NCI-H510A (cell line): ENCODE measurements at regions not wholly inside any gene's neighbourhood (a gene's known extent, or its start where the extent isn't known, plus 50 kb on each side); places are given as distances from the start of the nearest gene placed in this dataset.
"Not testable (repeated sequence)": the region's sequence is repeated elsewhere in the genome, so short reads cannot be mapped to it uniquely, and the experiment has no call there.

ENCODE experiments used
- DNase-seq: peaks from one replicate; lab custom pipeline; 2025; lab: John Stamatoyannopoulos, UW

DNA sequence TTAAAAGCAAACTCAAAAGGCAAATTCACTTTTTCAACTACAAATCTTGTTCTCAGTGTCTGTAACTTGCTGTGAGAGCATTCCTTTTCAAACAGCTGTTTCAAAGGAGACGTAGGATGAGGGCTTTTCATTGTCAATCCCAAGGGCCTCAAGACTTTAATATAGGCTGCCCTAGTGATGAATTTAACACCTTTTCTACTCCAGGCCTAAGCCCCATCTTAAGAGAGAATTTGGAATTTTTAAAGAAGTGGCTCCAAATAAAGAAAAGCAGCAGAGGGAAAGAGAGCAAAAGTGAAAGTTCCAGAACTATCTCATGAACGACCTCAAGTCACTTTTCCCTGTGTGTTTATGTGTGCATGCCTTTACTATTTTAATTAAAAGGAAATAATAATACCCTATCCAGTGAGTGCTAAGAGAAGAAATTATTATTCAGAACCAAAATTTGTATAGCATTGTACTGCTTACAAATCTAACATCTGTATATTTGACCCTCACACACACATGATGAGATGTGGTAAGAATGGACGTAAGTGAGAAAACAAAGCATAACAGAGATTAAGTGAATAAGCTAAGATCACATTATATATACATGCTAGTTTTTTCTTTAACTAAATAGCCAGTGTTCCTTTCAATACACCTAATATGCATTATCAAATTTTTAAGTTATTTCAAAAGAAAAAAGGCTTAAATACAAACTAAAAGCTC is 196.4 kb downstream of the VGLL3 start:
- no peak for DNase-seq

- DNase-seq, result no peak
Observed at GRCh38 chr3:86793786-86794185, 197.2 kb downstream of the VGLL3 start.

- DNase-seq, result no peak
Observed at GRCh38 chr3:86792316-86792715, 198.6 kb downstream of the VGLL3 start.

DNA sequence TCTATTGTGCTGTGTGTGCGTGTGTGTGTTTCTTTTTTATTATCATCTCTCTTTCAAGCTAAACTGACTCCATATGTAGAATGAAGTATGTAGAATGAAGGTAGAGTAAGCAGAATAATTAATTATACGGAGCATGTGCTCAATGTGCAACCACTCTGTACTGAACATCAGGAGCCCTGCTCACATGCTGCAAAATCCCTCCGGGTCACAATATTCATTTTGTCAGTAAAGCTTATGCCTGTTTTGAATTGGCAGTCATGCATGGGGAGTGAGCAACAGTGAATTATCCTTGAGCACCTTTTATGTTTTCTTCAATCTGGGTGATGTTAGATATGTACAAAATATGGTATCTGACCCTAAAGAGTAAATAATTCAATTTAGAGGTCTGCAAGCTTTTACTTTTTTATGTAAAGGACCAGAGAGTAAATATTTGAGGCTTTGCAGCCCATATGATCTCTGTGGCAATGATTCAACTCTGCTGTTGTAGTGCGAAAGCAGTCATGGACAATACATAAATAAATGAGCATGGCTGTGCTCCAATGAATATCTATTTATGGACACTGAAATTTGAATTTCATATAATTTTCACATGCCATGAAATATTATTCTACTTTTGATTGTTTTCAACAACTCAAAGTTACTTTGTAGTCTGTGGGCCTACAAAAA is 199.9 kb downstream of the VGLL3 start:
- no peak for DNase-seq

DNA sequence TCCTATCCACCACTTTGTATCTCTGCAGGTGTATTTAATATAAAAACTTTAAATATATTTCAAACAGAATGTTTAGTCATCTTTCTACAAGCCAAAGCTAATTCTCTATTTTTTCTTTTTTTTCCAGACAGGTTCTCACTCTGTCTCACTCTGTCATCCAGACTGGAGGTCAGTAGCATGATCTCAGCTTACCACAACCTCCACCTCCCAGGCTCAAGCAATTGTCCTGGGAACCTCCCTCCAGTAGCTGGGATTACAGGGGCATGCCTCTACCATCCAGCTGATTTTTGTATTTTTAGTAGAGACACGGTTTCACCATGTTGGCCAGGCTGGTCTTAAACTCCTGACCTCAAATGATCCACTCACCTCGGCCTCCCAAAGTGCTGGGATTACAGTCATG is 202.6 kb downstream of the VGLL3 start:
- no peak for DNase-seq

DNA sequence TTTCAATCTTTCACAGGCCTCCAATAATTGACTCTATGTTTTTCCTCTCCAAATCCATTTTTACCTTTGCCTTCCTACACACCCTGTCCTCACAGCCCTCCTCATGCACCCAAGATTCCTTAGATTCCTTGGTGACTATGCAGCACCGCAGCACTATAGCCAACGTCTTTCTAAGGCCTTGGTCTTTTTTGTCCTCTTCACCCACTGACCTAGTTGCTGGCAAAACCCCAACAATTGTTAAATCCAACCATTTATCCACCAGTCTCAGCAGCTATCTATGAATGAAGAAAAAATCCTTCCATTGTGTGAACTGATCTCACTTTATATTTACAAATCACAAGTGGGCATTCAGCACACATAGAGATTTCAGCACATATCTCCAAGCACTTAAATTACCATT is 203.9 kb downstream of the VGLL3 start:
- no peak for DNase-seq

- no peak for DNase-seq
Observed at GRCh38 chr3:86785386-86785785, 205.6 kb downstream of the VGLL3 start.

GRCh38 chr3:86782866-86783265 is 208.1 kb downstream of the VGLL3 start:
- no peak for DNase-seq

DNA sequence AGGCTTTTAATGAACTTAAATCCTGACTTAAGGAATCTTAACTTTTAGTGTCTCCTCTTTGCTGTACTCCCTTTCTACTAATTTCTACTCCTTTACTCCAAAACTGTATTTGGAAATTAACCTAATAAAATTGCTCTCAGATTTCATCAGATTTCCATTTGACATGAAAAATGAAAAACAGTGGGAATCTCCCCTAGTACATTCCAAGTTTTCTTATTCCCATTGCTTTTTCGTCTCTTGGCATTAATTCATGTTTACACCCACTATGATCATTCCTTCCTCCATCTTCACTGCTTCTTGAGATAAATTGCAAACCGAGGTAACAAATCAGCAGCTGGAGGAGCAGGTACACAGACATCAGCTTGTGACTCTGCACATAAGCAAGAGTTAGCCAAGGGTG is 208.7 kb downstream of the VGLL3 start:
- DNase-seq, result no peak

DNA sequence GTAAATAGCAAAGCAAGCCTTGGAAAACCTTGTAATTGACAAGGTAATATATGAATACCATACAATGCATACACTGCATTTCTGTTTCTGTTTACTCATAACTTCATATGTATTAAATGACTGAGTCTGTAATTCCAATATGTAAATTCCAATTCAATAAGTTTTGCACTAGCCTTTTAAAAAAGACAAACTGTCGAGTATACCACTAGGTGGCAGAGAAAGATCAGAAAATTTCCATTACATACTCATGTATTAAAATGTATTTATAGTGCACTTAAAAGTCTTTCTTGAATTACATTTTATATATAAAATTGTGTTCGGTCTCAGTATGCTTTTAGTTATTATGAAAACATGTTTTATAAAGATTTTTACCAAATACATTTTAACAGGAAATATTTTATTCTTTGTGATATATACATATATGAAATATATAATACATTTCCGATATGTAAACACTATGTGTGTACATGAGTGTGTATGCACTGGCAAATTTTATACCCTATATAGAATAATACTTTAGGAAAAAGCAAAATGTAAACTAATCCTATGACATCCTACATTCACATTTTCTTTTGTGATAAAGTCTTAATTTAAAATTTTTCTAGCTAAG is 216.8 kb downstream of the VGLL3 start:
- no peak for DNase-seq

- DNase-seq, result no peak
Observed at GRCh38 chr3:86772699-86773098, 218.2 kb downstream of the VGLL3 start.

DNA sequence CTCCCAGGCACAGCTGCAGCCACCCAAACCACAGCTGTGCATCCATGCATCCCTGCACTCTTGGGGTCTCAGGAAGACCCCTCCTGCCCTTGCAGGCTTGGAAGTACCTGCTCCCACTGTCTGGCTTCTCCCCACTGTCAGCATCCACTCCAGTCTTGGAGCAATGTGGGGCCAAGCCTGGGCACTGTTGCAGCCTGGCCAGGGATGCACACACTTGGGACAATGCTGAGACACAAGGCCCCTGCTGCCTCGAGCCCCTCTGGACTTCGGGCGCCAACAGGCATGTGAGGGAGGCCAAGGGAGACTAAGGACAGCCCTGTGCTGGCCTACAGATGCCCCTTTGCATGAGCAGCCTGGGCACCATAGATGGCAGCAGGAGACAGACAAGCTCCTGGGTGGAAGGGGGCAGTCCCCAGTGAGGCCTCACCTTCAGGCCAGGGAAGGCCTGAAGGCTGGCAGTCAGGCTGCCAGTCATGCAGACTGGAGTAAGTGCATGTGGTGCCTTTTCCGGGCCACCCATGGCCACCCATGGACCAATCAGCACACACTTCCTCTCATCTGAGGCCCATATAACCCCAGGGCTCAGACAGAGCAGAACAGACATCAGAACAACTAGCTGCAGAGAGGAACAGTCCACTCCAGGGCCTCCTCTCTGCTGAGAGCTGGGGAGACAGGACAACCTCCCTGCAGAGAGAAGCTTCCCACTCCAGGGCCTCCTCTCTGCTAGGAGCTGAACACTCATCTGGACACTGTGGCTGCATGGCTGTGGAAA is 219.0 kb downstream of the VGLL3 start:
- no peak for DNase-seq

DNA sequence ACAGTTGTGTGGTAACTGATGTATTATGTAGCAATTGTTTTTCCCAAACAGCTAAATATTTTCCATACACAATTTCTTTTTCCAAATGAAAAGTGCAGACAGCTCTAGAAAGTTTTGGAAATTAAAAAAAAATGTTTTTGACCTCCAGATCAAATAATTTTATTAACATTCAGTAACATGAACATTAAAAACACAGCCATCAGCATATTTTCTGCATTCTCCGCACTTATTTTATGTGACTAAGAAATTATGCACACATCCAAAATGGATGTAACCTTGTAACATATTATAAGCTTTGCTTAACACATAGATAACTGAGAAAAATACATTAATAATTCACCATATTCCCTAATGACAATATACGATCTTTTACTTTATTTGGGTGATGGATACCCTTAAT is 224.6 kb downstream of the VGLL3 start:
- no peak for DNase-seq

DNA sequence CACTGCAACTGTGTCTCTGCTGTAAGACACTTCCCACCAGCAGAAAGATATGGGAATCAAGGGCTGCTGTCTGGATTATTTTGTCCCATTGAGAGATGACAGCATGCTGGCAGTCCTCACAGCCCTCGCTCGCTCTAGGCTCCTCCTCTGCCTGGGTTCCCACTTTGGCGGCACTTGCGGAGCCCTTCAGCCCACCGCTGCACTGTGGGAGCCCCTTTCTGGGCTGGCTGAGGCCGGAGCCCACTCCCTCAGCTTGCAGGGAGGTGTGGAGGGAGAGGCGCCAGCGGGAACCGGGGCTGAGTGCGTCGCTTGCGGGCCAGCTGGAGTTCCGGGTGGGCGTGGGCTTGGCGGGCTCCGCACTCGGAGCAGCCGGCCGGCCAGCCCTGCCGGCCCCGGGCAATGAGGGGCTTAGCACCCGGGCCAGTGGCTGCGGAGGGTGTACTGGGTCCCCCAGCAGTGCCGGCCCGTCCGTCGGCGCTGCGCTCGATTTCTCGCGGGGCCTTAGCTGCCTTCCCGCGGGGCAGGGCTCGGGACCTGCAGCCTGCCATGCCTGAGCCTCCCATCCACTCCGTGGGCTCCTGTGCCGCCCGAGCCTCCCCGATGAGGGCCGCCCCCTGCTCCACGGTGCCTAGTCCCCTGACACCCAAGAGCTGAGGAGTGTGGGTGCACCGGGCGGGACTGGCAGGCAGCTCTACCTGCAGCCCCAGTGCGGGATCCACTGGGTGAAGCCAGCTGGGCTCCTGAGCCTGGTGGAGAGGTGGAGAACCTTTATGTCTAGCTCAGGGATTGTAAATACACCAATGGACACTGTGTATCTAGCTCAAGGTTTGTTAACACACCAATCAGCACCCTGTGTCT is 233.4 kb downstream of the VGLL3 start:
- DNase-seq, result not testable (repeated sequence)

DNA sequence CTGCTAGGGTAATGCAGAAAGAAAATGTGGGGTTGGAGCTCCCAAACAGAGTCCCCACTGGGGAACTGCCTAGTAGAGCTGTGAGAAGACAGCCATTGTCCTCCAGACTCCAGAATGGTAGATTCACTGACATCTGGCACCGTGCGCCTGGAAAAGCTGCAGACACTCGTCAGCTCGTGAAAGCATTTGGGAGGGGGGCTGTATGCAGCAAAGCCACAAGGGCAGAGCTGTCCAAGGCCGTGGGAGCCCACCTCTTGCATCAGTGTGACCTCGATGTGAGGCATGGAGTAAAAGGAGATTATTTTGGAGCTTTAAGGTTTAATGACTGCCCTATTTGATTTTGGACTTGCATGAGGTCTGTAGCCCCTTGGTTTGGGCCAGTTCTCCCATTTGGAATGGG is 242.9 kb downstream of the VGLL3 start:
- no peak for DNase-seq

DNA sequence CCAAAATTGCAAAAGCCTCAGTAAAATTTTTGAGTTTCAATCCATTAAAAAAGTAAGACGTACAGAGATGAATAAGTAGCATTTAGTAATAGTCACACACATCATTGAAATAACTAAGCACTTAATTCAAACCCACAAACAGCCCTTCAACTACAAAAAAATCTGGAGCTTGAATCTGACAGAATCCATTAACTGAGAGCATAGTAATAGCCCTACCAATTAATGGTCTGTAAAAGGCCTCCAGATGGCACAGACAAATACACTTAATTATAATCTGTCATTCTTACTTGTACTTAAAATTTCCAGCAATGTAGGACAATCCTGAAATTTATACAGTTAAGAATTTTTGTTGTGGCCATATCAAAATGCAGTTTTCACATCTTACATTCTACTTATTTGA is 246.9 kb downstream of the VGLL3 start:
- no peak for DNase-seq

DNA sequence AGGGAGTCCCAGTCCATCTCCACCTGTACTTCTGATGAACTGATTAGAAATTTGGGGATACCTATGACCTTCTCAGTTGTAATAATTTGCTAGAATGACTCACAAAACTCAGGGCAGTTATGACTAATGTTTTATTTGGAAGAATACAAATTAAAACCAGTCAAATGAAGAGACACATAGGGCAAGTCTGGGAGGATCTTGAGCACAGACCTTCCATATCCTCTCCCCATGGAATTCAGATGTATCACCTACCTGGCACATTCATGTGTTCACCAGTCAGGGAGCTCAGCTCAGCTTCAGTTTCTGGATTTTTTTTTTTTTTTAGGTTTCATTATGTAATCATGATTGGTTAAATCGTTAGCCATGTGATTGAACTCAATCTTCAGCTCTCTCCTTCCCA is 247.7 kb downstream of the VGLL3 start:
- DNase-seq, result no peak

DNA sequence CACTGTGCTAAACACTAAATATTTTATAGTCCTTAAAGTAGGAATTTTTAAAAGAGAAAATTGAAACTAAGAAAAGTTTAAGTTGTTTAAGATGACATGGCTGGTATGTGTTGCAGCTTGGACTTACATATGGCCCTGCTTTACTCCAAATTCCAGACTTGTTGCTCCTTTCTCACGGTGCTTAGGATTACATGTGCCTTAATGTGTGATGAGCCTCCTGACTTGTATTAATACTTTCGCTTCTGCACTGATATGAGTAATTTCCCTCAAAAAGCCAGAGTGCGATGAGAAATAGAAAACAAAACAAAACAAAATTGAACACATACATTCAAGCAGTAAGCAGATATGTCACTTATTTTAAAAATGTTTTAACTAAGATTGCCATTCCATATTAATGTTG is 250.2 kb downstream of the VGLL3 start:
- DNase-seq, result no peak

GRCh38 chr3:86739244-86739643 is 251.7 kb downstream of the VGLL3 start:
- DNase-seq, result no peak

GRCh38 chr3:86738684-86739083 is 252.3 kb downstream of the VGLL3 start:
- no peak for DNase-seq

DNA sequence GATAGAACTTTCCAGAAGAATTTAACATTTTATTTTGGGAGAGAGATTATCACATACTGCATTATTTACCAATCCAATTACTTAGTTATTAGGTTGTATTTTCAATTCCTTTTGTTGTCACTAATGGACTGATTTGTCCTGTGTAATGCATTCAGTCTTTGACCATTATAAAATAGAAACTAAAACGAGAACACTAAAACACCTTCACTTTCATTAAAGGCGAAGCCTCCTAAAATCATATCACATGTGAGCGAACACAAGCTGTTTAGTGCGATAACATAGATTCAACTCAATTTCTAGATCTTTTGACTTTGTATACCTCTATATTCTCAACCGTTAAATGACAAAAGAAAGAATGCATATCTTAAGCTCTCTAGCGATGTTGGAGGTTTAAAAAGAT is 253.4 kb downstream of the VGLL3 start:
- no peak for DNase-seq

DNA sequence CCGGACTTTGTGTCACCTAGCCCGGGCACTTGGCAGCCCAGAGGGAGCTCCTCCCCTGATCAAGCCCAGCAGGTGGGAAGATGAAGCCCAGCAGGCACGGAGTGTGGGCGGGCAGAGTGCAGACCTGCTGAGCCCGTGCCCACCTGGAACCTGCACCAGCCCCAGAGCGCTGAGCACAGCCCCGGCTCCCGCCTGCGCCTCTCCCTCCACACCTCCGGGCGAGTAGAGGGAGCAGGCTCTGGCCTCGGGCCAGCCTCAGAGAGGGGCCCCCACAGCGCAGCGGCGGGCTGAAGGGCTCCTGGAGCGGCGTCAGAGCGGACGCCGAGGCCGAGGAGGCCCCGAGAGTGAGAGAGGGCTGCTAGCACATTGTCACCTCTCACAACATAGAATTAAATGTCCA is 257.7 kb downstream of the VGLL3 start:
- DNase-seq, result peak; percentile 10
